Ovary (tissue), 3 donors: ENCODE measurements at regions not wholly inside any gene's neighbourhood (a gene's known extent, or its start where the extent isn't known, plus 50 kb on each side); places are given as distances from the start of the nearest gene placed in this dataset.

Source experiments
- CTCF ChIP-seq, 3 donors: fragments of 450-650 bp in 2 of 3; fragments of 200-600 bp in 1 of 3; IDR thresholded peaks; one replicate each; pipeline versions ENCODE4 v1.5.1 to v1.8.0; 2016 to 2022; ENCODE audit warnings: antibody characterized with exemption in 3 of 3, mild to moderate bottlenecking in 1 of 3
- EP300 ChIP-seq: sonication (generic); formaldehyde crosslinking; IDR thresholded peaks from one replicate; pipeline ENCODE4 v1.6.1; 2017; ENCODE audit warnings: antibody characterized with exemption
- POLR2A ChIP-seq: fragments of 450-650 bp; IDR thresholded peaks from one replicate; pipeline ENCODE4 v1.6.1; 2017; ENCODE audit warnings: antibody characterized with exemption, mild to moderate bottlenecking, moderate library complexity
- donor health status: DM: no; HTN: no; CAD: no.

- no peak for TF ChIP-seq CTCF (IDR thresholded peaks at IDR 0.05)
- no peak for TF ChIP-seq POLR2A
- no peak for TF ChIP-seq EP300
Observed at GRCh38 chr12:131408484-131408883, 302.4 kb upstream of the SFSWAP start.
